Stimulated activated CD8-positive, alpha-beta memory T cell treated with anti-CD3 and anti-CD28 coated beads, Interleukin-4, amount 100 ng/mL, for 48 hours (primary cell): ENCODE measurements at regions not wholly inside any gene's neighbourhood (a gene's known extent, or its start where the extent isn't known, plus 50 kb on each side); places are given as distances from the start of the nearest gene placed in this dataset.

Experiments used
- DNase-seq: peaks from one replicate; pipeline ENCODE4 v3.0.0-alpha.2; 2020

DNA sequence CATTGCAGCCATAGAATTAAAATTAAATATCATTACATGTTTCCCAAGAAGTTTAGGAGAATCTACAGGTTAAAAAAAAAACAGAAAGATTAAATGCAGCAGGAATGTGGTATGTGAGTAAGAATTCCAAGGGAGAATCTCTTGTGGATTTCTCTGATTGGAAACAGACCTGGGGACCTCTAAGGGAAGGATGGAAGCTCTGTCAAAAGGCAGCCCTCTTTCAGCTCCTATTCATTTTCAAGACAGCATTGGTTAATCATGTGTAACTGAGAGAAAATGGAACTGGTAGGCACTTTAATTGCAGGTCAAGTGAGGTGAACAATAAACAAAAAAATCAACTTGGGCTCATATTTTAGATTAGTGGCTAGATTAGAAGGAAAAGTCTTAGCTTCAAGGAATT, 81.4 kb upstream of the MTPN start:
- DNase-seq, result no peak

DNA sequence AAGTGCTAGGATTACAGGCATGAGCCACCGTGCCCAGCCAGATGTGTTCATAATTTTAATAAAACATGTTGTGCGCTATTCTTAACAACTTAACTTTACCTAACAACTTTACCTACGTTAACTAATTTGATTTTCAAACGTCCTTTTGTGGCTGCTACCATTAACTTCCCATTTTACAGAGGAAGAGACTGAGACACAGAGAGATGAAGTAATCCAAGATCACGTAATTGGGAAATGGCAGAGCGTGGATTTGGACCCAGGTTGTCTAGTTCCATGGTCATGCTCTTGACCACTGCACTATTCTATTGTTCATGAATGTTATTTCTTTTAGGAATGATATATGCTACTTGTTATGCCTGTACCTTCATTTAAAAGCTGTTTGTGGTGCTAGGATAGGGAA, 80.3 kb upstream of the MTPN start:
- no peak for DNase-seq

DNA sequence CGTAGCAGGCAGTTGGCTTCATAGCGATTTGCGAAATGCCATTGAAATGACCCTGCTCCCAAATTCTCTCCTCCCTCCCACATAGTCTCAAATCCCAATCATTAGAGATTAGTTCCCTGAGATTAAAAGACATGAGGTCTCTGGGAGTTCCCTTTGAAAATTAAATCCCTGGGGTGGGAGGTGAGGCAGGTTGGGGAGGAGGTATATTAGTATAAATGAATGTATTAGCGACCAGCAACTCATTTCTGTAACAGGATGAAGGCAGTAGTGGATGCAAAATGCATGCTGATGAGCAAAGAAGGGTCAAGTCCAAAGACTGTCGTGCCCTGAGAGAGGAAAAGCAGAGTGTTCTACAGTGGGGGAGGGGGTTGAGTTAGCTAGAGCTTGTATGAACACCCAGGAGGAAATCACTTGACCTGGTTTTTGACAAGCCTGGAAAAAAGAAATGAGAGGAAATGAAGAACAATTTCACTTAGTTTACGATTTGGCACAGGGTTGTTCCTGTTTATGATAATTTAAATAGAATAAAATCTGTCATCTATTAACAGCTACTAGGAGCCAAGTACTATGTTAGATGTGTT, 79.6 kb upstream of the MTPN start:
- no peak for DNase-seq

DNA sequence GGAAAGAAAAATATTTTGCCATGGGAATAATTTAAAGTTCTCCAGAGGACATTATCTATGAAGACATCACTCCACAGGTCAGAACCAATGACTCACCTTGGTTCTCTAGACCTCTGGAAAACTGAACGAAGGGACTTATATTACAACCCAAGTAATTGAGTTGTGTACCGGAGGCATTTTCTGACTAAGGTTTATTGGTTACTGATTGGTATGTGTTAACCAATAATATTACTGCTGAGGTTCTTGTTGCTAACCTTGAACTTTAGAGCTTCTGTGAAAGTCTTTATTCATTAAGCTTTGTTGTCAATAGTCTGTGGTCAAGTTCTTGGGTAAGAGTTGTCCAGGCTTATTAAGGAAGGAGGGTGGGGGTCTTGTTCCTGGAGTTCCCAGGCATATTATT, 78.1 kb upstream of the MTPN start:
- DNase-seq, result no peak

DNA sequence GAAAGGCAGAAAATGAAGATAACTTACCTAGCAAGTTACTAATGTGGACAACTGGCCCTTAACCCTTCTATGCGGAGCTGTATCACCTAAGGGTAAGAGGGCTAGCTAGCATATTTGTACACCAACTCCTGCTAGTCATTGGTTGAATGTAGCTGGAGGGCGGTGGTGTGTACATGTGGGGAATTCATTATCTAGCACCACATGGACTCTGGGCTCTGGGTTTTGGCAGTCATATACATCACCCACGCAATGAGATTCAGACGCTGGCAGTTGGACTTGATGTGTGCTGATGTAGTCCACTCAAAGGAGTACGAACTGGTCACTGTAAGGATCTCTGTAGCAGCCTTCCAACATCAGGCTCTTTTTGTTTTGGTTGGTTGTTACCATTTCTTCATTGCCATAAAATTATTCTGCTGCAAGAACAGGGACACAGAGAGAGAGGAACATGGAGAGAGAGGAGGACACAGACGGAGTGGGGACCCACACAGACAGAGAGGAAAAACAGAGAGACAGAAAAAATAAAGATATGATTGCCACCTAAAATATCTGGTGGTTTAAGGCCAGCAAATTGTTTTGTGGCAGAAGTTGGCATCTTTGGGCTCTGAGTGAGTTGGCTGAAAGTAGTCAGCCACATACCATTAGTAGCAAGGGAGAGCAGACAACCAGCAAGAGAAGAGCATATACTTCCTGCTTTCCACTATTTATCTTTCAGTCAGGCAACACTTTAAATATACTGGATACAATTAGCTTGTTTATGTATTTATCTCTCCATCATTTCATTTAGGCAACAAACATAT, 76.7 kb upstream of the MTPN start:
- no peak for DNase-seq

DNA sequence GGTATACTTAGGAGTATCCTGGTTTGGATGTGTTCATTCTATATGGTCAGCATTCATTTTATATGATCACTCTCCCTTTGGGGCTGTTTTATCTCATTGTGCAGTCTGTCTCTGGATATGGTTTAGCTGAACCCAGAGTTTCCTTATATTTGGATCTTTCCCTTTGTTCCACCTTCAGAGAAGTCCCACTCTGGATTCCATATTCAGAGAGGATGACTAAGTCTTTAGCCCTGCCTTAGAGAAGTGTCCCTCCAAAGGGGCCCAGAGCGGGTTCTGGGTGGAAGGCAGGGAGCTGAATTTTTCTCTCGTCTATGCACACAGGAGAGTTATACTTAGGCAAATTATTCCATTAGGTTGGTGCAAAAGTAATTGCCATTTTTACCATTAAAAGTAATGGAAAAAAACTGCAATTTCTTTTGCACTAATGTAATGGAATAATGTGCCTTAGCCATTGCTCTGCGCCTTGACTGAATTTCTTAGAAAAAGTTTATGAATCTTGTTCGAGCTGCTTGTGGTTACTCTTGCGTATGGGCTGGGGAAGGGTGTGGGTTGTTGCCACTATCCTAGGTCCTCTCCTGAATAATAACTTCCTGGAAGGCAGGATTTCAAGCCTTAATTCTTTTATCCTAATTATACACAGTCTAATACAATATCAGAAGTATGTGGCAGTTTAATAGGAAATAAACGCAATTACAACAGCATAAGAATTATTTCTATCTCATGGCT, 74.2 kb upstream of the MTPN start:
- DNase-seq, result no peak

DNA sequence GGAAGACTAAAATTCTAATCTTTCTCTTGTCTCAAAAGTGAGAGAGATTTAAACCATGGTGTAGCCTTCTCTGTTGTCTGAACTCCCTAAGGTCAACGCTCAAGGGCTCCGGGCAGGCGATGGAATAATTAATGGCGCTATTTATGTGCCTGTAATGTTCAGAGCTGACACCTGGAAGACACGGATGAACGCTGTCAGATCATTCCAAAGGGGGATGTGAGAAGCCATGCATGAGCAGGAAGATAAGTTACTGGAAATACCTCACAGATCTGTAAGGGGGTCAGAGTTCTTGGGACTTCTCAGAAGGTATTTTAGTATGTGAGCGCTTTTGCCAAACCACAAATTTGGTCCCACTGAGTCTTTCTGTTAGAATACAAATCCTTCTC, 73.3 kb upstream of the MTPN start:
- no peak for DNase-seq

DNA sequence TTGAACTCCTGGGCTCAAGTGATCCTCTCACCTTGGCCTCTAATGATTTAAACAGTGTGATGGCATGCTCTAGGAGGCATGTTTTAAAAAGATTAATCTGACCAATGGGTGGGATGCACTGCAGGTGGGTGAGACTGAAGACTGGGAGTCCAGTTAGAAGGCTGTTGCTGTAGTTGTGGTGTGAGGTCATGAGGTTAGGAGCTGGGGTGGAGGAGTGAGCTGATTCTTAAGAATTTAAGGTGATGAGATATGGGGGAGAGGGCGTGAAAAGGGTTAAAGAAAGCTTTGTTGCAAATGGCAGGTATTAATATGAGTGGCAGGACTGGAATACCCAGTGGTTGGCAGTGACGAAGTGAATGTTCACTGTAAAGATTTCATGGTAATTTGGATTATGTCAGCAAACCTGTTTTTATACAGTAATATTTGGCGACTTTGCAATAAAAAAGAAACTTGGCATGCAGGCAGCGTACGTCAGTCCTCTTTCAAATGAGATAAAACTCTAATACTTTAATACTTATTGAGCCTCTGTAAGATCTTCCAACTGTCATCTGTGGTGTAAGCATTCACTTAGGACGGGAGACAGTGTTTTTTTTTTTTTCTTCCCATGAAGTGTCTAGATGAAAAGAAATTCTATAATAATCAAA, 72.8 kb upstream of the MTPN start:
- DNase-seq, result no peak

DNA sequence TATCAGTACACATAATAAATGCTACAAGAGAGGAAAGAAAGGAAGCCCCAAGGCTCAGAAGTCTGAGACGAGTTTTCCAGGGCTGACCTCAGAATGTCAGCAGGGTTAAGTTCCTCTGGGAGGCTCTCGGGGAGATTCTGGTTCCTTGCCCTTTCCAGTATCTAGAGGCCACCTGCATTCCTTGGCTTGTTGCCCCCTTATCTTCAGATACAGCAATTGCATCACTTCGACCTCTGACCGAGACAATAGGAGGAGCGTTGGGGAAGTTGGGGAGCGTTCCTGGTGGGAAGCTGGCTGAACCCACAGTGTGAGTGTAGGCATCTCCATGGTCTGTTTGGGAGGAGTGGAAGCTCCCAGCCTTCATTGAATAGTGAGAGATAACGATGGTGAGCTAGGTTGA, 72.0 kb upstream of the MTPN start:
- DNase-seq, result no peak

DNA sequence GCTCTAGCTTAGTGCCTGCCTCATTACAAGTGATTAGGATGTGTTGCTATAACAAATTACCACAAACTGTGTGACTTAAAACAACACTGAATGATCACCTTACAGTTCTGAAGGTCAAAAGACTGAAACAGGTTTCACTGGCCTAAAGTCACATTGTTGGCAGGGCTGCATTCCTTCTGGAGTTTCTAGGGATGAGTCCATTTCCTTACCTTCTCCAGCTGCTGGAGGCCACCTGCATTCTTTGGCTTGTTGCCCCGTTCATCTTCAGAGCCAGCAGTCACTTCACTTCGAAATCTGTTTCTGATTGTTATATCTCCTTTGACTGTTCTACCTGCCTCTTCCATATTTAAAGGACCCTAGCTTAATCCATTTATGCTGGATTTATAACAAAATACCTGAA, 69.4 kb upstream of the MTPN start:
- DNase-seq, result no peak

DNA sequence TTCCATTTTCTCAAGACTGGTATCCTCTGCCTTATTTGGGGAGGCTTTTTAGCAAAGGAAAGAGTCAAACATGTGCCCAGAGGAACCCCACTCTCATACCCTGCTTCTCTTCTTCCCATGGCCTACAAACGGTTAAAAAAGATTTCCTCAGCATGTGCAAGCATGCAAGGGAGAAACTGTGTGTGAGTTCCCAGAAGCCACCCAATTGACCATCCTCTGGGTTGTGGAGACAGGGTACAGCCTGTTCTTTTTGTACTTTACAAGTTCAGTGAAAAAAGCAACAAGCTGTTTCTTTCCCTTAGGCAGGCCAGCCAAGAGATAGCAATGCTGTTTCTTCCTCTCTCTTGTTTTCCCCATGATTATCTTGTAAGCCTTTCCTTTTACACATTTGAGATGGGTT, 68.8 kb upstream of the MTPN start:
- no peak for DNase-seq

DNA sequence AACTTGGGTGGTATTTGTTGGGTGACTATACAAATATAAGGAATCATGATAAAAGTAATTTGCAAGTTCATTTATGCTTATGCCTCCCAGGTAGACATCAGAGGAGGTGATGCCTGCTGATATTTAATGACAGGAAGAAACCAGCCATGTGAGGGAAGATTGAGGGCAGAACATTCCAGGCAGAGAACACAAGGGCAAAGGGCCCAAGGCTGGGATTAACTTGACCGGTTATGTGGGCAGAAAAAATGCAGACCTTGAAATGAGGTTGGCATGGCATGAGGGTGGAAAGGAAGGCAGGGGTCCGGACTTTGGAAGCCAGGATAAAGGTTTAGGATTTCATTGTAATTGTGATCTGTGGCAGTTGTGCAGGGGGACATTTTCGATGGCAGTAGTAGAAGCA, 68.0 kb upstream of the MTPN start:
- DNase-seq, result no peak

DNA sequence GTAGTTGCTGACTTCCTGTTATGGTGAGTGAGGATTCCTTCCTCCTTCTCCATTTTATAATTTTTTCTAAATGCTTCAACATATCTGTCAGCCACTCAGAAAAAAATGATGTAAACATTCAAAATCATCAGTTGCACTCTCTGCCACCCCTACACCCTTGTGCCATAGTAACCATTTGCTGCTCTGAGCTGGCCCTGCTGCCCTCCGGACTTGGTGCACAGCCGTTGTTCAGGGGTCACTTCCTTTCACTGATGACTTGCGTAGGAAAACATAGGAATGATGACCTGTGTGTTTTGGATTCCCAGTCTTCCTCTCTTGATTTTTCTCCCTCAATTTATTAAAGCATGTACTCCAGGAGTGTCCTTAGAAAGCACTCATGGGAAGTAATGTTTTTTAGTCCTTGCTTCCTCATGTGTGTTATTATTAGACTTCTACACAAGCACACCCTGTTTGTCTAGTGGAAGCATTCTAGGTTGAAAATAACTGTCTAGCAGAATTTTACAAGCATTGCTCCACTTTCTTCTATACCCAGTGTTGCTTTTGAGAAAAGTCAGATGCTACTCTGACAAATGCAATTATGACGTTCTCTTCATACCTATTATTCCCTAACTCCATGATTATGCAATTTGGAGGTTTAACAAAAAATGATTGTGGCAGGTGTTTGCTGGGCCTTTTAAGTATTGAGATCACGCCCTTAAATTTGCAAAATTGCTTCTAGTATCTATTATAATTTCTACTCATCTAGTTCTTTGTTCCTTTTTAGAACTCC, 62.6 kb upstream of the MTPN start:
- no peak for DNase-seq

DNA sequence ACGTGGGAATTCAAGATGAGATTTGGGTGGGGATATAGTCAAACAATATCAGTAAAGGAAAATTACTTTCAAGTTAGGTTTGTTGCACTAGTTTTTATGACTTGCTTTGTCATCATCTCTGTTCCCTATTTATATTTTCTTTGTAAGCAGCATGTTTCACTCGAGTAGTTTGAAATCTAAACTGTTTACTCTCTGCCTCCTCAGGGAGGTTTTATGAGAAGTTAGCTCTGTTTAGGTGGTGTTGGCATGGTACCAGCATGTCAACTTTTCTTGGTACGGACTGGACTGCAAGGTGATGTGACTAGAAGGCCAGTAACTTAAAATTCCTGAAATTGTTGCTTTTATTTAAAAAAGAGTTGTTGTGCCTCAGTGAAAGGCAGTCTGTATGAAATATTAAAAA, 59.2 kb upstream of the MTPN start:
- DNase-seq, result no peak

DNA sequence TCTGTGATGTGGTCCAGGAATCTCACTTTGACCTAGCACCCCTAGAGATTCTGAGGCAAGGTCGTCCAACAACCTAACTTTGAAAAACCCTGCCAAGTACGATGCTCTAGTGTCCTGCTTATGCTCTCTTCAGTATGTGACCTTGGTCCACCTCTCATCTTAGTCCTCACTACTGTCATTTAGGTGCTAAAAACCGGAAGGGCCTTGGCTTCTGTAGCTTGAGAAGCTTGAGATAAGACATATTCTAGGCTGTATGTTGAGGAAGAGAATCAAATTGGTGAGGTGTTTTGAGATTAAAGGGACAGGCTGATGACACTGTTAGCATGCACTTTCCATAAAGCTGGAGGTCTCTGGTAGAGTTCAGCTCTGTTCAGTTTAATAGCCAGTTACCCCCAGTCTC, 57.0 kb upstream of the MTPN start:
- DNase-seq, result no peak

DNA sequence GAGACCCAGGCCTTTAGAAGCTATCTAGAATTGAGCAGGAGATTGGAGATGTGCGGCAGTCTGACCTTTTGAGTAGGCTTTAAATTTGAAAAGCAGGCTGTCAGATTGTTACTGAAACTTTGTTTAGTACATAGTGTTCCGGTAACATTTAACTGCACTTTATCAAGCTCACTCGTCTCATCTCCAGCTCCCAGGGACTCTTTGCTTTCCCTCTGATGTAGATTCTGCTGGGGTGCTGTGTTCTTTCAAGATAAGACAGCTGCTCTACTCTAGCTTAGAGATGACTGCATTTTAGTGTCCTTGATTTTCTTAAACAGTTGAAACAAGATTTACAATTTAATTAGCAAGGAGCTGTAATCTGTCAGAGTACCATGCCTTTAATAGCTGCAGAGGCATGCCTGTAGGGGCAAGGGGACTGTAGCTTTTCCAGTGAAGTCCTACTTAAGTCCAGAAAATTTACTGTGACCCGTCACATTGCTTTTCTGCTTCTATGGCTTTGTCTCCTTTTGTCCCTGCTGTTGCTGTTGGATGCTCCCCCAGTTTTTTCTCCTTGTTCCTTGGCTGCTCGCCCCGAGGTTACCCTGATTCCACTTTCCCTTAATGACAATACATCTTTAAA, 56.4 kb upstream of the MTPN start:
- no peak for DNase-seq

DNA sequence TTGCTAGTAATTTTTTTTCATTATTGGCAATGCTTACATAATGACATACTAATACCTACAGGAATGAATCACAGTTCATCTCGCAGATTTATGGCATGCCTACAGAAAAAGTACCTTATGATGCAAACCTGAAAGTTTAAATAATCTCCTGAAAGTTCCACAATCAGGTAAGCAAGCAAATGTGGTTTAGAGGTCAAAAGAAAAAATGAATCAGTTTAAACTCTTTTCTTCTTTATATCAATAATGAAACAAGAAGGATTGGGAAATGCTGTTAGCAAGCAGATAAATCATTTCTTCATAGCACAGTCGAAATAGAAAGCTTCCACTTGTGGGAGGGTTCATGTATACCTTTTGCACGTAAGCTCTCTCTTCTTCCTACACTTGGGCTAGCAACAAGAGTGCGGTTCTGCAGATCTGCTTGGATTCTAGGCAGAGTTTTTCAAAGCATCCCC, 53.7 kb upstream of the MTPN start:
- DNase-seq, result peak; percentile 34

DNA sequence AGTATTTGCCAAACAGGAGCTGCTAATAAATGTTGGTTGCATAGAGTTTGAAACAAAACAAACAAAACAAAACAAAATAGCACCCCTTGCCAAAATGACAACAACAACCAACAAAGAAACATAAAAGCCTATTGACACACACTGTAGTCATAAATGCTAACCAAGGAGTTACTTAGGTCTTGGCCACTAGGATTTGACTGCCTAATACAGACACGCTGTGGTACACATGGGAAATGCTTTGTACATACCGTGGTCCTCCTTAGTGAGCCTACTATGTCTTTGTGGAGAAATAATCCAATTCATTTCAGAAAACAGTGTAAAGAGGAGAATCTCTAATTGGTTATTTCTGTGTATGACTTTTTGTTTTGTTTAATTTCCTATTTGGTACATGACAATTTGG, 53.2 kb upstream of the MTPN start:
- no peak for DNase-seq

DNA sequence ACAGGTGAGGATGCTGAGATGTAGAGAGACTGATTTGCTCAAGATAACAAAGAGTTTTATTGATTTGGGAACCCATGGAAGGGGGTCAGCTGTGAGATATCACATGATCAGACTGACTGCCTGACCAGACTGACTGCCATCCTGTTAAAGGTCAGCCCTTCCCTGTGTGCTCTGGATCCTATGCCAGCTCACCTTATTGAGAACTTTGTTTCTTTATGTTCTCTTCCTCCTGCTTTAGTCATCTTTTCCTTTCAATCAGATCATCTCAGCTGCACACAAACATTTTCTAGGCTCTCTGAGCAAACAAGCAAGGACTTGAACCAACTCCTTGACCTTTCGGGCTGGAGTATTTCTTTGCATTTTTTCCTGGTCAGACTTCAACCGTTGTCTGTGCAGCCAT, 50.0 kb upstream of the MTPN start:
- DNase-seq, result no peak
